Esophagus muscularis mucosa (tissue), 4 donors: ENCODE measurements at regions not wholly inside any gene's neighbourhood (a gene's known extent, or its start where the extent isn't known, plus 50 kb on each side); places are given as distances from the start of the nearest gene placed in this dataset.

Experiments used
- DNase-seq: peaks from one replicate; pipeline ENCODE4 v3.0.0-alpha.2; 2017; ENCODE audit errors: extremely low spot score
- H3K27ac ChIP-seq, 4 donors: fragments of 200-600 bp; sonication (generic); replicated peaks in 1 of 4; 1 replicate in 3 of 4; 2 replicates in 1 of 4; pipeline ENCODE4 v1.5.1; 2016 to 2019; ENCODE audit warnings: mild to moderate bottlenecking in 1 of 4
- H3K27me3 ChIP-seq, 4 donors: fragments of 200-600 bp; sonication (generic); one replicate each; pipeline versions ENCODE4 v1.5.1 to v1.6.0; 2016 to 2019
- H3K36me3 ChIP-seq, 4 donors: fragments of 200-600 bp; sonication (generic); one replicate each; pipeline ENCODE4 v1.5.1; 2016 to 2019
- H3K4me1 ChIP-seq, 4 donors: fragments of 200-600 bp; sonication (generic); one replicate each; pipeline ENCODE4 v1.5.1; 2016 to 2019
- H3K4me3 ChIP-seq, 4 donors: fragments of 200-600 bp; sonication (generic); 1 replicate in 2 of 4; 2 replicates in 2 of 4; pipeline ENCODE4 v1.5.1; 2016 to 2019; ENCODE audit warnings: mild to moderate bottlenecking in 4 of 4, moderate library complexity in 1 of 4
- H3K9me3 ChIP-seq, 4 donors: fragments of 200-600 bp; sonication (generic); 1 replicate in 3 of 4; 2 replicates in 1 of 4; pipeline ENCODE4 v1.5.1; 2016 to 2019
- EP300 ChIP-seq: sonication (generic); formaldehyde crosslinking; IDR thresholded peaks from one replicate; pipeline ENCODE4 v1.6.1; 2017; ENCODE audit warnings: antibody characterized with exemption
- POLR2A ChIP-seq: fragments of 450-650 bp; IDR thresholded peaks from one replicate; pipeline ENCODE4 v1.6.1; 2017; ENCODE audit warnings: antibody characterized with exemption, moderate library complexity, mild to moderate bottlenecking, low read depth
- POLR2AphosphoS5 ChIP-seq, 2 donors: sonication (generic); formaldehyde crosslinking; IDR thresholded peaks; one replicate each; pipeline ENCODE4 v1.6.1; 2017; ENCODE audit warnings: antibody characterized with exemption in 2 of 2
- WGBS: methylation state at CpG from one replicate; pipeline ENCODE4 v1.1.5; 2018; 5-methylcytosine and 5-hydroxymethylcytosine counted together
- intact Hi-C: fragments of 100-400 bp; cut with DNase I; formaldehyde crosslinking; loops from one replicate; pipeline ENCODE4 v1.15.1; 2023
- TF ChIP-seq, protein P1 (sequence below), 3 experiments: fragments of 200-600 bp in 2 of 3; fragments of 450-650 bp in 1 of 3; sonication (generic) in 2 of 3; IDR thresholded peaks; one replicate each; pipeline ENCODE4 v1.5.1; 2017 to 2019; ENCODE audit warnings: antibody characterized with exemption in 3 of 3, mild to moderate bottlenecking in 2 of 3, moderate library complexity in 1 of 3

DNA sequence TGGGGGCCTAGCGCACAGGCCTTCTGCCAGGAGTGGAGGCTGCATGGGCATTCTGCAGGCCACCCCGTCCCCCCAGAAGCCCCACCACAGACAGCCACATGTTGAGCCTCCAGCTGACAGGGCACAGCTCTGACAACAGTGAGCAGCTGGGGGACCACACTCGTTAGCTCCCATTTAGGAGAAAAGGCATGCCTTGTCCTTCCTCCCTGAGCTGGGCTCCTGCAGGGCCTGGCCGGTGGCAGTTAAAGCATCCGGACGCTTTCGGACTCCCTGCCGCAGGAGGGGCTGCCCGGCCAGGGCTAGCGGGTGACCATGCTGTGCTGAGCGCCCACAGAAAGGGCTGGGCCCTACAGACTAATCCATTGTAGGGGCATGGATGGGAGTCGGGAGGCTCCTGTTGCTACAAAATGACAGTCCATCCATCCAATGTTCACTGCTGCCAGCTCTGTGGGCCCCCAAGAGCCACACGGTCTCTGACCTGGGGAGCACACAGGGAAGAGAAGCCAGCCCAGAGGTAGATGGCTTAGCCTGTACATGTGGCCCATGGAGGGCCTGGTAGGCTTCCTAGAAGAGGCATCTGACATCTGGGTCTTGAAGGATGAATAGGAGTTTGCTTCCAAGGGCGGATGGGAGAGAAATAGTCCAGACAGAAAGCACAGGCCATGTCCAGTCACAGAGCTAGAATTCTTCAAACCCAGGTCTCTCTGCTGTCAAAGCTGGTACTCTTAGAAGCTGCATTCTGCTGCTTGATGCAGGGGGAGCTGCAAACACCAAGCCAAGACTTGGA is 116.5 kb upstream of the VSTM2B start:
- 94% methylated on average over 2 of the region's 14 CpGs for WGBS
- Histone ChIP-seq H3K4me1 (peaks cover 5 to 29% (median 19%) of the 10 kb centered on the region in 4 donors), H3K27me3 (no peaks in the 10 kb centered on the region), H3K4me3 (no peak overlapping the region), H3K9me3 (no peaks in the 10 kb centered on the region), H3K27ac (no peak overlapping the region), H3K36me3 (no peaks in the 10 kb centered on the region)
- DNase-seq, result no peak
- TF ChIP-seq POLR2AphosphoS5 (IDR thresholded peaks at IDR 0.05) (no peak), POLR2A (no peak), EP300 (no peak)
- TF ChIP-seq, protein P1, sequence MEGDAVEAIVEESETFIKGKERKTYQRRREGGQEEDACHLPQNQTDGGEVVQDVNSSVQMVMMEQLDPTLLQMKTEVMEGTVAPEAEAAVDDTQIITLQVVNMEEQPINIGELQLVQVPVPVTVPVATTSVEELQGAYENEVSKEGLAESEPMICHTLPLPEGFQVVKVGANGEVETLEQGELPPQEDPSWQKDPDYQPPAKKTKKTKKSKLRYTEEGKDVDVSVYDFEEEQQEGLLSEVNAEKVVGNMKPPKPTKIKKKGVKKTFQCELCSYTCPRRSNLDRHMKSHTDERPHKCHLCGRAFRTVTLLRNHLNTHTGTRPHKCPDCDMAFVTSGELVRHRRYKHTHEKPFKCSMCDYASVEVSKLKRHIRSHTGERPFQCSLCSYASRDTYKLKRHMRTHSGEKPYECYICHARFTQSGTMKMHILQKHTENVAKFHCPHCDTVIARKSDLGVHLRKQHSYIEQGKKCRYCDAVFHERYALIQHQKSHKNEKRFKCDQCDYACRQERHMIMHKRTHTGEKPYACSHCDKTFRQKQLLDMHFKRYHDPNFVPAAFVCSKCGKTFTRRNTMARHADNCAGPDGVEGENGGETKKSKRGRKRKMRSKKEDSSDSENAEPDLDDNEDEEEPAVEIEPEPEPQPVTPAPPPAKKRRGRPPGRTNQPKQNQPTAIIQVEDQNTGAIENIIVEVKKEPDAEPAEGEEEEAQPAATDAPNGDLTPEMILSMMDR (IDR thresholded peaks at IDR 0.05), result no peak
- intact Hi-C loops, result no loop called here

- intact Hi-C loops, result no loop called here
- WGBS, result 75% methylated on average over 2 of the region's 2 CpGs
- H3K27me3 ChIP-seq, result no peaks in the 10 kb centered on the region
Observed at GRCh38 chr19:29410601-29411000, 115.2 kb upstream of the VSTM2B start.

GRCh38 chr19:29411113-29411581 is 114.6 kb upstream of the VSTM2B start:
- DNase-seq, result no peak
- no peak overlapping the region for H3K4me3 ChIP-seq
- intact Hi-C loops, result no loop called here
- no peak overlapping the region for H3K27ac ChIP-seq
- TF ChIP-seq POLR2A (no peak), EP300 (no peak), POLR2AphosphoS5 (IDR thresholded peaks at IDR 0.05) (no peak)
- TF ChIP-seq, protein P1 (IDR thresholded peaks at IDR 0.05), result no peak
- H3K9me3 ChIP-seq, result no peaks in the 10 kb centered on the region
- peaks cover 0 to 11% (median 3%) of the 10 kb centered on the region in 4 donors for H3K4me1 ChIP-seq
- 52% methylated on average over 17 of the region's 17 CpGs for WGBS
- no peaks in the 10 kb centered on the region for H3K27me3 ChIP-seq
- no peaks in the 10 kb centered on the region for H3K36me3 ChIP-seq

More at GRCh38 chr19:29410601-29411000, 115.2 kb upstream of the VSTM2B start:
- Histone ChIP-seq H3K4me3 (no peak overlapping the region), H3K27ac (no peak overlapping the region), H3K4me1 (peaks cover 0 to 16% (median 6%) of the 10 kb centered on the region in 4 donors), H3K9me3 (no peaks in the 10 kb centered on the region), H3K36me3 (no peaks in the 10 kb centered on the region)
- no peak for DNase-seq
- no peak for TF ChIP-seq POLR2A
- TF ChIP-seq, protein P1 (IDR thresholded peaks at IDR 0.05), result no peak
- TF ChIP-seq EP300, result no peak
- no peak for TF ChIP-seq POLR2AphosphoS5 (IDR thresholded peaks at IDR 0.05)

DNA sequence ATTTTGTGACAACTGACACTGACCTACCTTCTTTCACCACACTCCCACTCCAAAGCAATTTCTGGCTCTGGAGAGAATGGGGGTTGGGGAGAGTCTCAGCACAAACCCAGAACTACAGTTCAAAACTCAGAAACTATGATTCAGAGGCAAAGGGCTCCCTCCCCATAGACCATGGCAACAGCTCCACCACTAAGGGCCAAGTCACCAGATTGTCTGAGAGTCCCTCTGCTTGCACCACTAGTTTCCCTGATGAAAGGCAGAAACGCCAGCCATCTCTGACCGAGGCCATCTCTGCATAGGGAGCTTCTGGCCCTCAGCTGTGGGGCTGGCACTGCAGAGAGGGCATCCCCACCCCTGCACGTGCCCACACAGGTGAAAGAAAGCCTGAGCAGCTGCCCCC is 112.4 kb upstream of the VSTM2B start:
- DNase-seq, result no peak
- H3K27me3 ChIP-seq, result peaks cover 0 to 8% (median 0%) of the 10 kb centered on the region in 4 donors
- H3K4me3 ChIP-seq, result no peak overlapping the region
- TF ChIP-seq POLR2AphosphoS5 (IDR thresholded peaks at IDR 0.05) (no peak), POLR2A (no peak), EP300 (no peak)
- TF ChIP-seq, protein P1 (IDR thresholded peaks at IDR 0.05), result no peak
- intact Hi-C loops, result no loop called here
- no CpG with 5 or more reads among the region's 3 CpGs for WGBS
- no peaks in the 10 kb centered on the region for H3K9me3 ChIP-seq
- H3K4me1 ChIP-seq, result peaks cover 0 to 11% (median 3%) of the 10 kb centered on the region in 4 donors
- no peaks in the 10 kb centered on the region for H3K36me3 ChIP-seq
- no peak overlapping the region for H3K27ac ChIP-seq
